Stimulated activated CD4-positive, alpha-beta T cell treated with anti-CD3 and anti-CD28 coated beads, Interleukin-15, amount 100 ng/mL, for 1 hour (primary cell): ENCODE measurements at regions not wholly inside any gene's neighbourhood (a gene's known extent, or its start where the extent isn't known, plus 50 kb on each side); places are given as distances from the start of the nearest gene placed in this dataset.

Experiments used
- DNase-seq, 2 donors: peaks; one replicate each; pipeline ENCODE4 v3.0.0-alpha.2; 2020; ENCODE audit warnings: low read depth in 1 of 2, low spot score in 1 of 2

DNA sequence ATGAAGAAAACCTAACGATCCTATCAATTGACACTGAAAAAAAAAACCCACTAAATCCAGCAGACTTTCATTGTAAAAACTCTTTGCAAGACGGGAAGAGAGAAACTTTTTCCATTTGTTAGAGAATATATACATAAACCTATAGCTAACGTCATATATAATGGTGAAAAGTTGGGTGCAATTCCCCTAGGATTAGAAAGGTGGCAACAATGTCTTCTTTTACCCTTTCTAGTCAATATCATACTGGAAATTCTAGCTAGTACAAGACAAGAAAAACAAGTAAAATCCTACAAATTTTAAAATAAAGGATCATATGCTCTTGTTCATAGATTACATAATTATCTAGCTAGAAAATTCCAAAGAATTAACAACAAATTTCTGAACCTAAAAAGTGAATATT, 1596.5 kb upstream of the LRRTM1 start:
- no peak for DNase-seq

- no peak for DNase-seq
Observed at GRCh38 chr2:81895620-81896250, 1591.2 kb upstream of the LRRTM1 start.

DNA sequence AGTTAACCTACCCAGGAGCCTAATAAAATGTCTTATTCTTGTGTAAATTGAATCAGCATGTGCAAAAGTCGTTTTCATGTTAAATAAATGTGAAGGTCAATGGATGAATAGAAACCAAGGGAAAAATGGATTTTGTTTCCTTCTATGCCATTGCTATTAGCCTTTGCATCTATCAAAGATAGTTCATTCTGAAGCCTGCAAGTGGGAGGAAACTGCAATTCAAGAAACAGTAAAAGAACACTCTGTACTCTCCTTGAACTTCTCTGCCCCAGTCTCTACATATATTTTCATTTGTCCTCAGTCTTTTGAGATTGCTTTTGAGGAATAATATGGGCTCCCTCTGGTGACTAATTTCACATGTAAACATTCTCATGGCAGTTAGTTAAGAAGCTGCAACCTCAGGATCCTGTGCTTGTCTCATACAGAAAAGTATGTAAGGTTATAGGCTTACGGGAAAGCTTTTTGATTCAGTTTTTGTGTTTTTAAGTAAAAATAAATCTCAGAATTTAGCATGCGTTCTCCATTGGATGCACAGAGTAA, 1590.0 kb upstream of the LRRTM1 start:
- DNase-seq: no peak

DNA sequence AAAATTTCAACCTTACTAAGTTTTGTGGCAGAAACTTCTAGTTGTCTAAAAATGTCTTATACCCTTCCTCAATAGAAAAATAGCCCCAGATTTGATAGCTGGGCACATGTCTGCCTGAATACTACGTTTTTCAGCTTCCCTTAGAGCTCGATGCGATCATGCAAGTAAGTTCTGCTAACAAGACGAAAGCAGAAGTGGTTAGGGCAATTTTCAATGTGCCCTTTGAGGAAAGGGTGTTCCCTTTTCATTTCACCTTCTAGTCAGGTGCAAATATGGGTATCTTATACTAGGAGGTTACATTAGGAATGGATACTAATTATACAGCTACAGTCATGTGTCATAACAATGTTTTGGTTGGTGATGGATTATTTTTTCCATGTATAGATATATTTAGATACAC, 1572.1 kb upstream of the LRRTM1 start:
- no peak for DNase-seq

DNA sequence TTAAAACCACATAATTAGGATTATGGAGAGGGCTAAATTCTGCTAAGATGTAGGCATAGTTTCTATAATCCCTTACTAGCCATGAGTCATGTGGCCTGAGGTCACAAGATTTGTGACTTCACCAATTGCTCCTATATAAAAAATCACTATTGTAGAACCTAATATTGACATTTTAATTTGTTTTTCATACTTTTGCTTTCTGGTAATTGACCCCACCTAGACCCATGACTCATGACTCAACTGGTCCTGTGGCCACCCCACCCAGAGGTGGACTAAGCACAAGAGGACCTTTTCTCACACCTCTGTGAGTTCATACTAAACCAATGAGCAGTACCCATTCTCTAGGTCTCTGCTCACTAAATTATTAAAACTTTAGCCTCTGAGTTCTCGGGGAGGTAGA, 1567.5 kb upstream of the LRRTM1 start:
- no peak for DNase-seq

GRCh38 chr2:81870119-81870518, 1565.6 kb upstream of the LRRTM1 start:
- DNase-seq: no peak

DNA sequence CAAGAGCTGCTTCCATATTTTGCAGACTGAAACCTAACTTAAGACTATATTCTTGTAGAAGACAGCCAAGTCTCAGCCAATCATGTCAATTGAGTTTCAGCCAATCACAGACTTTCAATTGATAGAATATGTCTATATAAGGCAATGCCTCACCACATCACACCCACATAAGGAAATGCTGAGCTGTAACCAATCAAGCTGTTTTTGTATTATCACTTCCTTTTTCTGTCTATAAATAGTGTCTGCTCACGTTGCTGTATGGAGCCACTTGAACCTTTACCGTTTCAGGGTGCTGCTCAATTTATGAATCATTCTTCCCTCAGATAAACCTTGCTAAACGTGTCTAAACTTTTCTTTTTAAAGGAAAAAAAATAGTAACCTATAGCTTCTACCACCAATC, 1554.4 kb upstream of the LRRTM1 start:
- DNase-seq: no peak

GRCh38 chr2:81853341-81853740, 1548.8 kb upstream of the LRRTM1 start:
- DNase-seq: no peak

DNA sequence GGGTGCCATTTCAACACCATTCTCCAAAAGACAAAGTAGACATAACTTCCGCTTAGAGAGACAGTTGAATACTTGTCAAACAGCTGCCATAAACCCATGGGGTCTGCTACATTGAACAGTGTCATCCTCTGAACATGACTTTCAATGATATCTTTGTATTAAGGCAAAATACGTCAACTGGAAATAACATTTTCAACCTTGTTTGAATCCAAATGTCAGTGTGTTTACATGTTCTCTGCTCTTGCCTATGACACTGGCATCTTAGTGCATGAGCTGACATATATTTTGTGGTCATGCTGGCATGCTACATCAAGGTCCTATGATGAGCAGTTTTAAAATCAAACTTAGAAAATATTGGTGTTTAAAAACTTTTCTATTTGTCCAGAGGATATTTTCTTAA, 1548.1 kb upstream of the LRRTM1 start:
- no peak for DNase-seq

- no peak for DNase-seq
Observed at GRCh38 chr2:81839780-81840179, 1535.2 kb upstream of the LRRTM1 start.

- no peak for DNase-seq
Observed at GRCh38 chr2:81835321-81836000, 1530.9 kb upstream of the LRRTM1 start.

DNA sequence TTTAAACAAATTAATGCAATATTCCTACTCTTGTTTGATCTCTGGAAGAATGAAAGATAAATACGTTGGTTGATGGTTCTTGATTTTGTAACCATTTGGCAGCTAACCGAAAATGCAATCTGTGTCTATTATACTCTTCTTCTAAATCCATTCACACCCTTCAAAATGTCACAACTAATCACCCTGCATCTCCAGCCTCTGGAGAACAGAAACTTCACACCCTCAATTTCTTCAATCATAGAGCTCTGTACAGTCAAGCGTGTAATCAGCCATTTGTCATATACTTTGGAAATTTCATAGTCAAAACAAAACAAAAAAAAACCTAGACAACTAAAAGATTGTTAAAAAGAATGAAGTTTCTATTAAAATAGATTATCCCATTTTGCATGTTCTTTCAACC, 1482.3 kb upstream of the LRRTM1 start:
- no peak for DNase-seq

GRCh38 chr2:81767187-81767912, 1462.8 kb upstream of the LRRTM1 start:
- DNase-seq: no peak

DNA sequence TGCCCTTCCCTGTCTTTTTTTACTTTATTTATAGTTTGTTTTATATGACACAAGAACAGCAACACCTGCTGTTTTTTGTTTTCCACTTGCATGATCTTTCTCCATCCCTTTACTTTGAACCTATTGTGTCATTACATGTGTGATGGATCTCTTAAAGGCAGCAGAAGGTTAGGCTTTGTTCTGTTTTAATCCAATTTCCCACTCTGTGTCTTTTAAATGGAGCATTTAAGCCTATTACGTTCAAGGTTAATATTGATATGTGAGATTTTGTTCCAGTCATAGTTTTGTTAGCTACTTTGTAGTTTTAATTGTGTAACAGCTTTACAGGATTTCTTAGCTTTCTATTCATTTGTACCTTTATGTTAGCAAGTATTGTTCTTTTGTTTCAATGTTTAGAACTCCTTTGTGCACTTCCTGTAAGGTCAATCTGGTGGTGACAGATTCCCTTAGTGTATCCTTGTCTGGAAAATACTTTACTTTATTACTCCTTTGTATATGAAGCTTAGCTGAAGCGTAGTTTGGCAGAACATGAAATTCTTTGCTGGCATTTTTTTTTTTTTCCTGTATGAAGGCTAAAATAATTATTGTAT, 1443.0 kb upstream of the LRRTM1 start:
- DNase-seq: no peak

DNA sequence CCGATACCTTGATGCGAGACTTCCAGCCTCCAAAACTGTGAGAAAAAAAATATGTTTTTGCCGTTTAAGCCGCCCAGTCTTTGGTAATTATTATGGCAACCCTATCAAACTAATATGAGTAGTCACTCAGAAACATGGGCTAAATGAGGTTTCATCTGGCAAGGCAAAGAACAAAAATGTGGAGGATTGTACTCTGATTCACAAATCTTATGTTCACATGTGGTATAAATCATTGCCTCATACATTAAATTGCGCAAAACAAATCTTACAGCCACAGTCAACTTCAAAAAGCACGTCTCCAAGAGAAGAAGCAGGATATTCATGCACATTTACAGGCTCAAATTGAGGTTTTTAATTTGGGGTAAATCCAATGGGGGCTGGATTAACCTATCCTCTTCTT, 1435.4 kb upstream of the LRRTM1 start:
- no peak for DNase-seq

DNA sequence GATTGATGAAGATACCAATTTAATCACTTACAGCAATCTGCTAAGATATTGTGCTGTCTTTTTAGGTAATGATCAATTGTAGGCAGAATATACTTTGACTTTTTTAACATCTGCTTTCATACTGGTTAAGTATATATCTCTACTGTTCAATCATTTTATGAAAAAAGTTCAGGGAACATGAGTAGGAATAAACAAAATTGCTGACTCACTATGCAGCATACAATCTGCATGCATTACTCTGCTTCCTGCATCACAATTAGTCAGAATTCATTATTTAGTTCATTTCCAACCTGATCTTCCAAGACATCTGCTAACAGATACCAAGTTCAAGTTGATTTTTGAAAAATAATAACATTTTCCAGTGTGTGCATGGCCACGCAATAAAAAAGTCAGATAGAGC, 1430.4 kb upstream of the LRRTM1 start:
- no peak for DNase-seq

GRCh38 chr2:81714817-81715216, 1410.3 kb upstream of the LRRTM1 start:
- no peak for DNase-seq

DNA sequence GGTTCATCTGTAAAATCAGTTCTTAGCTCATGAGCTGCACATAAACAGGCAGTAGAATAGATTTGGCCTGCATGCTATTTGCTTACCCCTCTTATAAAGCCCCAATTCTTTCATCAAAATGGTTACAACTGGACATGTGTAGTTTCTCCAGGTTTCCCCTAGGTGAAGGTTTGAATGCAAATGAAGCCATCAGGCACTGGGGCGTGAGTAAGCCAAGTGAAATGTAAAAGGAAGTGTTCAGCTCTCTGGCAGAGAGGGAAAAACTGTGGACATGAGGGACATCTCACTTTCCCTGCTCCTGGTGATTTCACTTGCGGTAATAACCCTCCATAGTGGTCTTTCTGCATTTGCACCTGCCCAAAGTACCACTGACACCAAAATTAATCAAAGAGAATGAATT, 1402.3 kb upstream of the LRRTM1 start:
- DNase-seq: no peak

DNA sequence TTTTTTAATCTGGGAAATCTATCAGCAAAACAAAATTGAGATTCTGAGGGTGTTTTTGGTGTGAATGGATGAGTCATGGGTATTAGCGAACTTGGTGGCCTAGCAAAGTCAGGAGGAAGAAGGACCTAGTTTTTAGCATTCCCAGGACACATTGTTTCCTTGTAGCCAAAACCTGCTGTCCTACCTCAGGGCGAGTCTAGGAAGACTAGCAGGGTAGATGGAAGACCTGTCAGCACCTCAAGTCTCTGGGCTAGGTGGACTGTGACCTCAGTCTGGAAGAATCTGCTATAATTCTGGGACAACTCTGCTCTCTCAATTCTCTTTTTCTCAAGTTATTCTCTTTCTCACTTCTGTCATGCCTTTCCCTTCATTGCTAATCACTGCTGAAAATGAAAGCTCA, 1399.3 kb upstream of the LRRTM1 start:
- no peak for DNase-seq

- no peak for DNase-seq
Observed at GRCh38 chr2:81692566-81692965, 1388.0 kb upstream of the LRRTM1 start.

DNA sequence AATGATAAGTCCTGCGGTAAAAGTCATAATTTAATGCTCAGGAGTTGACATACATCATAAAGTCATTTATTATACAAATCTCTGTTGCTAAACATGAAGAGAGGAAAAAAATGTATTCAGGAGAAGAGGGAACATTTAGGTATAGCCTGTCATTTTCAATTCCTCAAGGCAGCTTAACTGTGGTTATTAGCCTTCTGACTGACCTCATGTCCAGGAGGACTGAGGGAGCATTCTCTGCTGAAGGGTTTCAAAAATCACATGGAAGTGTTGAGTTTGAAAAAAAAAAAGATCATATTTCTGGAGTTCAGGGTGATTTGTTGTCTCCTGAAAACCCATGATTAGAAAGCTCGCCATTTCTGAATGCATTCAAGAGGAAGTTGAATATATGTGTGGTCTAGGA, 1371.1 kb upstream of the LRRTM1 start:
- DNase-seq: no peak

GRCh38 chr2:81672923-81673322, 1368.4 kb upstream of the LRRTM1 start:
- DNase-seq: no peak
